Stimulated activated CD8-positive, alpha-beta memory T cell treated with anti-CD3 and anti-CD28 coated beads, Interleukin-7, amount 100 ng/mL, for 4 hours (primary cell): ENCODE measurements at regions not wholly inside any gene's neighbourhood (a gene's known extent, or its start where the extent isn't known, plus 50 kb on each side); places are given as distances from the start of the nearest gene placed in this dataset.

ENCODE experiments used
- DNase-seq, 2 donors: peaks; one replicate each; pipeline ENCODE4 v3.0.0-alpha.2; 2020; ENCODE audit warnings: low read depth in 2 of 2

- DNase-seq: no peak
Measured at GRCh38 chr3:137958636-137959035, 51.3 kb upstream of the CLDN18 start.
